Hepatocyte (in vitro differentiated cells): ENCODE measurements at regions not wholly inside any gene's neighbourhood (a gene's known extent, or its start where the extent isn't known, plus 50 kb on each side); places are given as distances from the start of the nearest gene placed in this dataset.

Source experiments
- EZH2 ChIP-seq: fragments of 200-600 bp; sonication (generic); IDR thresholded peaks from 2 replicates; pipeline ENCODE4 v1.6.1; 2016; ENCODE audit warnings: antibody characterized with exemption, mild to moderate bottlenecking, borderline replicate concordance
- EZH2phosphoT487 ChIP-seq: fragments of 200-600 bp; sonication (generic); IDR thresholded peaks from one replicate; pipeline ENCODE4 v1.6.1; 2018; ENCODE audit warnings: antibody characterized with exemption, mild to moderate bottlenecking, low read depth, moderate library complexity; ENCODE audit not compliant: unreplicated experiment, severe bottlenecking
- TF ChIP-seq, protein P1 (sequence below): fragments of 200-600 bp; sonication (generic); IDR thresholded peaks from 2 replicates; pipeline ENCODE4 v1.5.1; 2016; ENCODE audit warnings: antibody characterized with exemption, mild to moderate bottlenecking; ENCODE audit not compliant: poor library complexity

GRCh38 chr5:82754759-82755158, 322.4 kb downstream of the TMEM167A start:
- TF ChIP-seq, protein P1, sequence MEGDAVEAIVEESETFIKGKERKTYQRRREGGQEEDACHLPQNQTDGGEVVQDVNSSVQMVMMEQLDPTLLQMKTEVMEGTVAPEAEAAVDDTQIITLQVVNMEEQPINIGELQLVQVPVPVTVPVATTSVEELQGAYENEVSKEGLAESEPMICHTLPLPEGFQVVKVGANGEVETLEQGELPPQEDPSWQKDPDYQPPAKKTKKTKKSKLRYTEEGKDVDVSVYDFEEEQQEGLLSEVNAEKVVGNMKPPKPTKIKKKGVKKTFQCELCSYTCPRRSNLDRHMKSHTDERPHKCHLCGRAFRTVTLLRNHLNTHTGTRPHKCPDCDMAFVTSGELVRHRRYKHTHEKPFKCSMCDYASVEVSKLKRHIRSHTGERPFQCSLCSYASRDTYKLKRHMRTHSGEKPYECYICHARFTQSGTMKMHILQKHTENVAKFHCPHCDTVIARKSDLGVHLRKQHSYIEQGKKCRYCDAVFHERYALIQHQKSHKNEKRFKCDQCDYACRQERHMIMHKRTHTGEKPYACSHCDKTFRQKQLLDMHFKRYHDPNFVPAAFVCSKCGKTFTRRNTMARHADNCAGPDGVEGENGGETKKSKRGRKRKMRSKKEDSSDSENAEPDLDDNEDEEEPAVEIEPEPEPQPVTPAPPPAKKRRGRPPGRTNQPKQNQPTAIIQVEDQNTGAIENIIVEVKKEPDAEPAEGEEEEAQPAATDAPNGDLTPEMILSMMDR = no peak
- TF ChIP-seq EZH2 = no peak
- no peak for TF ChIP-seq EZH2phosphoT487
